ENCODE measurements at regions not wholly inside any gene's neighbourhood (a gene's known extent, or its start where the extent isn't known, plus 50 kb on each side); places are given as distances from the start of the nearest gene placed in this dataset.

DNA sequence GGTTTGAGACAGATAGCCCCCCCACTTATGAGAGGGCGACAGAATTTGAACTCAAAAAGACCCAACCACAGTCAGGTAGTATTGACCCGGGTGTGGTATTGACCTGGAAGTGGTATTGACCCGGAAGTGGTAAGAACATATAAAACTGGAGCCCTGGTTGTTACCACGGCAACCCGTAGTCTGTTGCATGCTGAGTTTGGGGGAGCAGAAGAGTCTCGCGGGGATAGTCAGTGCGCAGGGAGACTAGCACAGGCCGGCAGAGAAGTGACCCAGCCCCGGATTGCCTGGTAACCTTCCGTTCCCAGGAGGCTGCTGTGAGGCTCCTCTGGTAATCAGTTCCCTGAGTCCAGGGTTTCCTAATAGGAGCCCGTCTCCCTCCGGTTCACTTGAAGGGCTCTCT lies 96.2 kb downstream of the SNX5 start:
- no peak overlapping the region for H3K4me3 ChIP-seq (ENCODE audit: low read depth, low read length)
- TF ChIP-seq, protein P1, sequence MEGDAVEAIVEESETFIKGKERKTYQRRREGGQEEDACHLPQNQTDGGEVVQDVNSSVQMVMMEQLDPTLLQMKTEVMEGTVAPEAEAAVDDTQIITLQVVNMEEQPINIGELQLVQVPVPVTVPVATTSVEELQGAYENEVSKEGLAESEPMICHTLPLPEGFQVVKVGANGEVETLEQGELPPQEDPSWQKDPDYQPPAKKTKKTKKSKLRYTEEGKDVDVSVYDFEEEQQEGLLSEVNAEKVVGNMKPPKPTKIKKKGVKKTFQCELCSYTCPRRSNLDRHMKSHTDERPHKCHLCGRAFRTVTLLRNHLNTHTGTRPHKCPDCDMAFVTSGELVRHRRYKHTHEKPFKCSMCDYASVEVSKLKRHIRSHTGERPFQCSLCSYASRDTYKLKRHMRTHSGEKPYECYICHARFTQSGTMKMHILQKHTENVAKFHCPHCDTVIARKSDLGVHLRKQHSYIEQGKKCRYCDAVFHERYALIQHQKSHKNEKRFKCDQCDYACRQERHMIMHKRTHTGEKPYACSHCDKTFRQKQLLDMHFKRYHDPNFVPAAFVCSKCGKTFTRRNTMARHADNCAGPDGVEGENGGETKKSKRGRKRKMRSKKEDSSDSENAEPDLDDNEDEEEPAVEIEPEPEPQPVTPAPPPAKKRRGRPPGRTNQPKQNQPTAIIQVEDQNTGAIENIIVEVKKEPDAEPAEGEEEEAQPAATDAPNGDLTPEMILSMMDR (IDR thresholded peaks at IDR 0.05; ENCODE audit: low read depth, low read length), result no peak

DNA sequence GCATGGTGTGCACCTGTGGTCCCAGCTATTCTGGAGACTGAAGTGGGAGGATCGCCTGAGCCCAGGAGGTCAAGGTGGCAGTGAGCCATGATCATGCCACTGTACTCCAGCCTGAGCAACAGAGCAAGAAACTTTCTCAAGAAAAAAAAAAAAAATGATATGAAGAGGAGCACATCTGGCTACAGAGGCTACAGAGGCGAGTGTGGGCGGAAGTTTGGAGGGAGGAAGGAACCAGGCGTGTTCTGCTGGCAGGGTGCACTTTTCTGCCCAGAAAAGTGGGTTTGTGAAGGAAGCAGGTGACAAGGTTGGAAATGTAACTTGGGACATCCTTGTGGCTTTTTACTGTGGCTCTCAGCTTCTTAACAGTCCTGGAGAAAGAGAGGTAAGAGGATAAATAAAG lies 96.7 kb downstream of the SNX5 start:
- TF ChIP-seq, protein P1 (IDR thresholded peaks at IDR 0.05; ENCODE audit: low read depth, low read length), result no peak
- H3K4me3 ChIP-seq (ENCODE audit: low read depth, low read length), result no peak overlapping the region

DNA sequence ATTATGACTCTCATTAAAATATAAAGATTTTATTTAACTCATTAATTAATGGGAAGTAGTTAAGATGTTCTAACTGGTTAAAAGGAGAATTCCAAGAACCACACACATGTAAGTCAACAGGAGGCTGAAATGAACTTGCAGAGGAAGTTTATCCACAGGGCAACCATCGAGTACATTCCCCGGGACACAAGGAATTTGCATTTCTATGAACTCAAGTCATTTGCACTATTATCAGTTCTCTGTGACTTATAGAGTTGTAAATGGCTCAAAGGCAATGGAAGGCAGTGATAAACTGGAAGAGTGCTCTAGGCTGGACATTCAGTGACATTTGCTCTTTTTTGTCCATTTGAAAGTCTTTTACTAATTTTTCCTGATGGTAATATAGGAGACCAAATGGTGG lies 97.4 kb downstream of the SNX5 start:
- TF ChIP-seq, protein P1 (IDR thresholded peaks at IDR 0.05; ENCODE audit: low read depth, low read length), result no peak
- H3K4me3 ChIP-seq (ENCODE audit: low read depth, low read length), result no peak overlapping the region

DNA sequence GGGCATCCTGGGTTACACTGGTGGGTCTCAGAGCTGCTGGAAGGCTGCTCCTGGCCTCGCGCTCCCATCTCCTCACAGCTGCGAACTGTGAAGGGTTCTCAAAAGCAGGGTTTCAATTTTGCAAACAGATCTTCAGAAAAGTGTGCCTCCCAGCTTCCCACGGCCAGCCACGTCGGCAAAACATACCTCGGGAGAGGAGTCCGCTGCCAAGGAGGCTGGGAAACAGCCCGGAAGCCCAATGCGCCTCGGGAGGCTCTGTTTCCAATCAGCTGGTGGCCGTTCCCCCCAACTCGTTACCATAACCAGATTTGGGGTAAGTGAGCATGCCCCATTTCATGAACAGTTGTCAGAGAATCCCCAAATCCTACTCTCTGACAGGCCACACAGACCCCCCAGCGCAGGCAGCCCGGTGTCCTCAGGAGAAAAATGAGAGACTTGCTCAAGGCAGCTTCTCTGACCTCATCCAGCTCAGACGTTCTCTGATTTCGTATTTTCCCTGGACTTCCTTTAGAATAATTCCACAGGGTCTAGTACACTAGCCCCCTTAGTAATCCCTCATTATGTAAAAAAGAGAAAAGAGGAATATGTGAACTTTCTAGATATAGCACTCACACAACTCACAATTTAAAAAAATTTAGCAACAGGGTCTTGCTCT lies 98.4 kb downstream of the SNX5 start:
- no peak overlapping the region for H3K4me3 ChIP-seq (ENCODE audit: low read depth, low read length)

DNA sequence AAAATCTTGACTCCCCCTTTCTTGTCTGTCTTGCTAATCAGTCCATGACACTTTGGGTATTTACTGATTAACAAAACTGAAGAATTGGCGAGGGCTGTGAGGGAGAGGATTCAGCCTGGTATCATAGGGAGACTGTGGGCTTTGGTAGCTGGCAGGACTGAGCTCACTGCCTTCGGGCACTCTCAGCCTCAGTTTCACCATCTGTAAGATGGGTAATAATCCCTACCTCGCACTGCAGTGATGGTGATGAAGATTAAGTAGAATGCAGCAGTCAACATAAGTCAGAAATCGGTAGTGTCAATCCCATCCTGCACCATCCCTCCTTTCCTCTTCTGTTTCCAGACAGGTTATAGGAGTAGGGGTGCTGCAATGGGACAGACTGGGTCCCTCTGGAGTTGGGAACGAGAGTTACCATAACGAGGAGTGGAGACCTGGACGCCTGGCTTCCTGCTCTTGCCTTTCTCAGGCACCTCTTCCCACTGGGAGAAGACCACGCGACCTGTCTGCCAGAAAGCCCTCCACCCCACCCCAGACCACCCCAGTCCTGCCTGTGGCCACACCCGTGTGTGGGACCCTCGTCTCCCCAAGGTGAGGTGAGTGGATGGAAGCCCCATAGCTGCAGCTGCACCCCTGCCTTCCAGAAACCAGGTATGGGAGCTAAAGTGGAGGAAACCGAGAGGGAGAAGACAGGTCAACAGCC lies 99.1 kb downstream of the SNX5 start:
- TF ChIP-seq, protein P1 (IDR thresholded peaks at IDR 0.05; ENCODE audit: low read depth, low read length), result no peak

More for the DNA sequence above, 98.4 kb downstream of the SNX5 start:
- TF ChIP-seq, protein P1 (IDR thresholded peaks at IDR 0.05; ENCODE audit: low read depth, low read length), result no peak

DNA sequence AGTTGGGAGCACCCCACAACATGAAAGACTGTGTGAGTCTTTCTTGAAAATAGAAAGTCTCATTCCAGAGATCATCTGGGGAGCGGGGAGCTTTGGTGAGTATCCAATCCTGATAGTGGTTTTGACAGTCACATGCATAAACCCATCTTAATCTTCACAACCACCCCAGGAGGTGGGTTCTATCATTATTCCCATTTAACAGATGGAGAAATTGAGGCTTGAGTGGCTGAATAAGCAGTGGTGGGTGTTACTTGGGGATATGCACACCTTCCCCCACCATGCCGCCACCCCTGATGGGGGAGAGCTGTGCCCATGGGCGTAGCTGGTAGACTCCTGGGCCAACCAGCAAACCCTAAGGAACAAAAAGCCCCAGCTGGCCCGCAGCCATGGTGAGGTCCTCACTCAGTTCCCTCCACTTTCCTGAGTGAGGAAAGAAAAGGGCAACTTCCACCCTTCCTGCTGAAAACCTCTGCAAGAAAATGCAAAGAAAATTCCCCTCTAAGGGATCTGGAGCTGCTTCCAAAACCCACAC lies 99.8 kb downstream of the SNX5 start:
- no peak overlapping the region for H3K4me3 ChIP-seq (ENCODE audit: low read depth, low read length)
- TF ChIP-seq, protein P1 (IDR thresholded peaks at IDR 0.05; ENCODE audit: low read depth, low read length), result no peak

More for the DNA sequence above, 99.1 kb downstream of the SNX5 start:
- no peak overlapping the region for H3K4me3 ChIP-seq (ENCODE audit: low read depth, low read length)

DNA sequence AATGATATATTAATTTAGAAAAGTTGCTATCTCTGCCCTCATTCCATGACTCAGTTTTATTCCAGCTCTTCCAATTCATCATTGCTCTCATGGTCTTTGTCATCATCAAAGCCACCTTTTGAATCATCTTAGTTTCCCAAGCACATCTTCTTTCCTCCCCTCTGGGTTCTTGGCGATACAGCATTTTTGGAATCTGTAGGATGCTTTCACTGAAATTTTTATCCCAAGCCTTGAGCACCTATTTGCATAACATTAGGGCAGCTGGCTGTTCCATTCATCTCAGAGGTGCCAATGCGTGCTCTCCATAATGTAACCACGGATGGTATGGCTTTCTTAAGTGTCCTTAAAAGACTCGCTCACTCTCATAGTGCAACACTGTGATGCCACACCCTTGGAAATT lies 100.4 kb downstream of the SNX5 start:
- TF ChIP-seq, protein P1 (IDR thresholded peaks at IDR 0.05; ENCODE audit: low read depth, low read length), result no peak
- H3K4me3 ChIP-seq (ENCODE audit: low read depth, low read length), result no peak overlapping the region
